K562 (cell line): ENCODE measurements at regions not wholly inside any gene's neighbourhood (a gene's known extent, or its start where the extent isn't known, plus 50 kb on each side); places are given as distances from the start of the nearest gene placed in this dataset.

Source experiments
- ATAC-seq: fragments of 200-7000 bp; cut with Tn5 transposase; 3 replicates; pipeline ENCODE4 v1.9.1; 2020; ENCODE audit warnings: moderate library complexity
- BruUV-seq: library from RNA; stranded (reverse); fragments of 400-500 nt; replicated peaks from 2 replicates; lab custom pipeline; 2021; lab: Mats Ljungman, UMichigan
- CTCF ChIA-PET: fragments of 300-600 bp; formaldehyde crosslinking; extraction: SDS; loops from one replicate; lab custom pipeline; 2021; ENCODE audit warnings: low intra/inter-chr PET ratio; lab: Yijun Ruan, JAX
- POLR2A ChIA-PET: fragments of 300-600, 350-650 bp; sonication (Branson Sonifier 250); formaldehyde crosslinking; extraction: SDS; loops from one replicate; lab custom pipeline; 2021; ENCODE audit warnings: antibody characterized with exemption, inconsistent platforms; lab: Yijun Ruan, JAX
- DNase-seq, 4 experiments: peaks; one replicate each; pipeline versions ENCODE4 v3.0.0 to v3.0.0-alpha.2; 2011 to 2018; ENCODE audit warnings: low spot score in 3 of 4, mixed read lengths in 3 of 4; ENCODE audit errors: extremely low read depth in 1 of 4
- FAIRE-seq: peaks from 2 replicates; lab custom pipeline; 2011; peaks lifted over from hg19 to GRCh38; lab: Jason Lieb, UNC
- H2AFZ ChIP-seq: 2 replicates; pipeline ENCODE4 v1.6.0; 2011; ENCODE audit warnings: low read depth, low read length, control low read depth, inconsistent platforms
- H3K27ac ChIP-seq: fragments of 200-600 bp; 3 replicates; pipeline ENCODE4 v1.8.0; 2011; ENCODE audit warnings: low read depth, mild to moderate bottlenecking, control low read depth, inconsistent platforms, low read length, moderate library complexity, mixed read lengths; ENCODE audit errors: extremely low read depth
- H3K27me3 ChIP-seq, 2 experiments: fragments of 300-600 bp in 1 of 2; 2 replicates in 1 of 2; 3 replicates in 1 of 2; pipeline versions ENCODE4 v1.6.0 to v1.8.0; 2011; ENCODE audit warnings: inconsistent platforms in 2 of 2, low read length in 2 of 2, mild to moderate bottlenecking in 1 of 2, mixed read lengths in 1 of 2, moderate library complexity in 1 of 2; ENCODE audit not compliant: control insufficient read depth in 2 of 2, insufficient read depth in 2 of 2
- H3K36me3 ChIP-seq: fragments of 300-600 bp; 3 replicates; pipeline ENCODE4 v1.8.0; 2011; ENCODE audit warnings: mild to moderate bottlenecking, low read length, inconsistent platforms; ENCODE audit not compliant: control insufficient read depth, insufficient read depth
- H3K4me1 ChIP-seq, 2 experiments: fragments of 200-600 bp in 1 of 2; replicated peaks in 1 of 2; 2 replicates in 1 of 2; 3 replicates in 1 of 2; pipeline versions ENCODE4 v1.5.1 to v1.8.0; 2011; ENCODE audit warnings: inconsistent platforms in 2 of 2, low read length in 2 of 2, mild to moderate bottlenecking in 1 of 2, mixed read lengths in 1 of 2, moderate library complexity in 1 of 2; ENCODE audit not compliant: control insufficient read depth in 2 of 2, insufficient read depth in 2 of 2
- H3K4me2 ChIP-seq: 2 replicates; pipeline ENCODE4 v1.6.1; 2011; ENCODE audit warnings: low read length, control low read depth, inconsistent platforms, mixed read lengths; ENCODE audit not compliant: insufficient read depth
- H3K4me3 ChIP-seq: fragments of 200-600 bp; sonication (generic), shearing (Covaris generic); 2 replicates; pipeline ENCODE4 v1.5.1; 2016; ENCODE audit warnings: control low read depth, inconsistent platforms
- H3K79me2 ChIP-seq: fragments of 200-600 bp; 3 replicates; pipeline ENCODE4 v1.8.0; 2011; ENCODE audit warnings: low read length, inconsistent platforms; ENCODE audit not compliant: control insufficient read depth, insufficient read depth
- H3K9ac ChIP-seq, 2 experiments: 2 replicates each; pipeline versions ENCODE4 v1.6.0 to v1.6.1; 2011; ENCODE audit warnings: low read depth in 2 of 2, low read length in 2 of 2, control low read depth in 1 of 2, inconsistent platforms in 1 of 2, mild to moderate bottlenecking in 1 of 2, mixed read lengths in 1 of 2; ENCODE audit not compliant: insufficient read depth in 1 of 2
- H3K9me1 ChIP-seq: one replicate; pipeline ENCODE4 v1.6.0; 2011; ENCODE audit warnings: inconsistent platforms, mild to moderate bottlenecking, low read length, moderate library complexity; ENCODE audit not compliant: control insufficient read depth, insufficient read depth
- H3K9me3 ChIP-seq: replicated peaks from 2 replicates; pipeline ENCODE4 v1.5.1; 2011; ENCODE audit warnings: low read depth, low read length, inconsistent platforms; ENCODE audit not compliant: control insufficient read depth, insufficient read depth
- H4K20me1 ChIP-seq: replicated peaks from 2 replicates; pipeline ENCODE4 v1.6.1; 2011; ENCODE audit warnings: low read length, inconsistent platforms, mixed read lengths; ENCODE audit not compliant: control insufficient read depth, insufficient read depth
- AFF4 ChIP-seq: sonication (generic); formaldehyde crosslinking; IDR thresholded peaks from 2 replicates; pipeline ENCODE4 v1.8.0; 2023; ENCODE audit warnings: mild to moderate bottlenecking, missing genetic modification reagents
- KLF6 ChIP-seq: fragments of 250-450 bp; sonication (Bioruptor Pico); IDR thresholded peaks from 2 replicates; pipeline ENCODE4 v1.4.0; 2020; ENCODE audit warnings: mild to moderate bottlenecking, moderate library complexity, borderline replicate concordance
- PYGO2 ChIP-seq: fragments of 450-650 bp; IDR thresholded peaks from 2 replicates; pipeline ENCODE4 v1.6.1; 2016; ENCODE audit warnings: mild to moderate bottlenecking, missing genetic modification characterization, moderate library complexity, missing compliant biosample characterization
- ZNF384 ChIP-seq: IDR thresholded peaks from 2 replicates; pipeline ENCODE4 v1.6.1; 2012; ENCODE audit warnings: low read depth, low read length, improper control_type of control experiment
- WGBS: fragments of 100-300 bp; shearing (Covaris generic); methylation state at CpG from one replicate; pipeline ENCODE4 v1.1.6; 2016; ENCODE audit warnings: low coverage, mixed read lengths; ENCODE audit not compliant: insufficient coverage; ENCODE audit errors: missing lambda C conversion rate; 5-methylcytosine and 5-hydroxymethylcytosine counted together
- in situ Hi-C: fragments of 300-500 bp; cut with MboI; formaldehyde crosslinking; loops from 4 replicates; pipeline ENCODE4 v1.15.0; 2018; ENCODE audit warnings: inconsistent platforms, mixed read lengths
- intact Hi-C: fragments of 100-400 bp; cut with micrococcal nuclease; formaldehyde crosslinking; loops from 2 replicates; pipeline ENCODE4 v1.14.2; 2022

- TF ChIP-seq AFF4 (no peak), PYGO2 (tag) (no peak), KLF6 (CRISPR knock-in tag) (no peak)
Observed at GRCh38 chr10:130455791-130456190, 319.6 kb downstream of the GLRX3 start (continued).

GRCh38 chr10:130456616-130457015, 320.4 kb downstream of the GLRX3 start:
- intact Hi-C loops = no loop called here
- FAIRE-seq (no peak), DNase-seq (no peak), ATAC-seq (no peak)
- Histone ChIP-seq H3K27ac (no peak overlapping the region), H3K4me2 (no peak overlapping the region), H3K9me1 (no peaks in the 10 kb centered on the region), H3K9me3 (no peaks in the 10 kb centered on the region), H3K27me3 (no peaks in the 10 kb centered on the region; a peak in 1 of 5 replicates), H3K79me2 (no peaks in the 10 kb centered on the region), H3K36me3 (no peaks in the 10 kb centered on the region), H3K9ac (no peak overlapping the region), H2AFZ (no peak overlapping the region), H3K4me3 (no peak overlapping the region), H4K20me1 (no peaks in the 10 kb centered on the region; the same call in 1 of the 2 replicates), H3K4me1 (no peaks in the 10 kb centered on the region)
- POLR2A ChIA-PET = no interaction called here
- in situ Hi-C loops = no loop called here
- no TSS peak for BruUV-seq
- CTCF ChIA-PET = no interaction called here
- WGBS = 3% methylated on average over 4 of the region's 6 CpGs
- no peak for TF ChIP-seq ZNF384
